KMS-11 (cell line): ENCODE measurements at regions not wholly inside any gene's neighbourhood (a gene's known extent, or its start where the extent isn't known, plus 50 kb on each side); places are given as distances from the start of the nearest gene placed in this dataset.

Experiments used
- H2AFZ ChIP-seq: fragments of 200-600 bp; sonication (generic); 2 replicates; pipeline ENCODE4 v1.6.1; 2016; ENCODE audit warnings: antibody characterized with exemption, mixed run types, low read depth
- H3K27ac ChIP-seq: fragments of 200-600 bp; sonication (generic); 2 replicates; pipeline ENCODE4 v1.6.1; 2016; ENCODE audit warnings: mild to moderate bottlenecking, mixed run types
- H3K27me3 ChIP-seq: fragments of 200-600 bp; sonication (generic); 2 replicates; pipeline ENCODE4 v1.6.1; 2017; ENCODE audit warnings: mild to moderate bottlenecking, low read depth, mixed run types, moderate library complexity; ENCODE audit not compliant: insufficient read depth
- H3K36me3 ChIP-seq: fragments of 200-600 bp; sonication (generic); 2 replicates; pipeline ENCODE4 v1.6.1; 2017; ENCODE audit warnings: mild to moderate bottlenecking, mixed run types; ENCODE audit not compliant: insufficient read depth
- H3K4me1 ChIP-seq: fragments of 200-600 bp; sonication (generic); 2 replicates; pipeline ENCODE4 v1.6.1; 2016; ENCODE audit warnings: mild to moderate bottlenecking, low read depth, mixed run types; ENCODE audit not compliant: poor library complexity, severe bottlenecking
- H3K4me2 ChIP-seq: fragments of 200-600 bp; sonication (generic); 2 replicates; pipeline ENCODE4 v1.7.0; 2016; ENCODE audit warnings: mild to moderate bottlenecking, mixed run types
- H3K4me3 ChIP-seq: fragments of 200-600 bp; sonication (generic); IDR thresholded peaks from 2 replicates; pipeline ENCODE4 v1.6.1; 2017; ENCODE audit warnings: low read depth, low read length, mixed read lengths; ENCODE audit not compliant: insufficient read depth
- H3K79me2 ChIP-seq: fragments of 200-600 bp; sonication (generic); 2 replicates; pipeline ENCODE4 v1.6.1; 2016; ENCODE audit warnings: low read depth, mixed run types; ENCODE audit not compliant: insufficient read depth
- H3K9ac ChIP-seq: fragments of 200-600 bp; sonication (generic); 2 replicates; pipeline ENCODE4 v1.6.1; 2016; ENCODE audit warnings: mild to moderate bottlenecking, mixed run types
- H4K20me1 ChIP-seq: fragments of 200-600 bp; sonication (generic); 2 replicates; pipeline ENCODE4 v1.6.1; 2016; ENCODE audit warnings: mild to moderate bottlenecking, mixed run types; ENCODE audit not compliant: insufficient read depth
- CTCF ChIP-seq: fragments of 200-600 bp; sonication (generic); conservative IDR thresholded peaks from 2 replicates; pipeline ENCODE4 v1.6.1; 2017; ENCODE audit warnings: low read depth, mild to moderate bottlenecking, antibody characterized with exemption, low read length, moderate library complexity, mixed read lengths

DNA sequence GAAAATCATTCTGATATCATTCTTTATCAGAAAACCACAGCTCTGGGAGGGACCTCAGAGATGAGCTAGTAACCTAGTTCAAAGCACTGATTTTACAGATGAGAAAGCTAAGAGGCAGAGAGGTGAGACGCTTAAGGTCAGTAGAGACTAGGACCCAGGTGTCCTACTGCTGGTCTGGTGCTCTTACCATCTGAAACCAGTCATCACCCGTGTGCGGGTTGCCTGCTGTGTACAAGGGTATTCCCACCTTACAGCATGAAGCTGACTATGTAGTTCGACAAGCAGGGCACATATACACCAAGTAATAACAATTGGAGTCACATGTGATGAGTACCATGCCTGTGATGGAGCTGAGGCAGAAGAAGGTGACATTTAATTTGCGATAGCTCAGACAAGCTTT is 133.7 kb downstream of the ADAMTS15 start:
- Histone ChIP-seq H3K27me3 (no peaks in the 10 kb centered on the region), H3K4me3 (no peak overlapping the region), H3K4me1 (no peaks in the 10 kb centered on the region), H3K9ac (no peak overlapping the region), H3K27ac (no peak overlapping the region), H4K20me1 (no peaks in the 10 kb centered on the region), H3K79me2 (no peaks in the 10 kb centered on the region), H3K4me2 (no peak overlapping the region), H3K36me3 (no peaks in the 10 kb centered on the region), H2AFZ (no peak overlapping the region)
- TF ChIP-seq CTCF: no peak

DNA sequence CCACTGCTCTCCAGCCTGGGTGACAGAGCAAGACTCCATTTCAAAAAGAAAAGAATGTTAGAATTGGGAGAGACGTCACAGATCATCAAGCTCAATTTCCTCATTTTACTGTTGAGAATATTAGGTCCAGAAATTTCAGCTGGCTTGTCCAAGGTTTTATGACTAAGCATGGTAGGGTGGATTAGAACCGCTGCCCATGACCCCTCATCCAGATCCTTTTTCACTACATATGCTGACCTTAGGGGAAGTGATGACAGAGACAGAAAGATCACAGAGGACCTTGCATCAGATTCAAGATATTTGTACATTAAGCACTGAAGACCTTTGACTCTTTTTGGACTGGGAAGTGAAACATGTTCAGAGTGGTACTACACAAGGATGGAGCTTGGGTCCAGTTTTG is 134.5 kb downstream of the ADAMTS15 start:
- H3K79me2 ChIP-seq: no peaks in the 10 kb centered on the region
- no peaks in the 10 kb centered on the region for H3K36me3 ChIP-seq
- no peaks in the 10 kb centered on the region for H3K27me3 ChIP-seq
- H4K20me1 ChIP-seq: no peaks in the 10 kb centered on the region
- no peak for TF ChIP-seq CTCF
- H3K9ac ChIP-seq: no peak overlapping the region
- no peak overlapping the region for H3K27ac ChIP-seq
- no peaks in the 10 kb centered on the region for H3K4me1 ChIP-seq
- no peak overlapping the region for H3K4me2 ChIP-seq
- no peak overlapping the region for H2AFZ ChIP-seq
- H3K4me3 ChIP-seq: no peak overlapping the region

DNA sequence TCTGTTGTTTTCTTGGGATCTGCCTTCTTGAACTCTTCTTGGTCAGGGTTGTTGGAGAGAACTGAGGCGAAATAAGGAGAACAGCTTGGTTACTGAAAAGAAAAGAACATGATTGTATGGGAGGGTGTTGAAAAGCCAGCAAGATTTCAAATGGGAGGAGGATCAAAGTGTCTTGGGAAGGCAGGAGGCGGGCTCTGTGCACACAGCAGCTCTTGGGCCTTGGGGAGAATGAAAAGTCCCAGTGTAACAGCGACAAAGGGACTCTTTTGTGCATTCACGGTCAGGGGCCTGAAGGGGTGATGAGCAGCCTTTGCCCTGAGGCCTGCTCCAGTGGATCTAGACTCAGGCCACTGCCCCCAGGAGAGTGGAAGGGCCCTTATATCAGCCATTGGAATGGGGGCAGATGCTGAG is 135.4 kb downstream of the ADAMTS15 start:
- no peak for TF ChIP-seq CTCF
- Histone ChIP-seq H3K36me3 (no peaks in the 10 kb centered on the region), H3K27ac (no peak overlapping the region), H3K4me3 (no peak overlapping the region), H3K4me2 (no peak overlapping the region), H3K79me2 (no peaks in the 10 kb centered on the region), H3K27me3 (no peaks in the 10 kb centered on the region), H3K4me1 (no peaks in the 10 kb centered on the region), H3K9ac (no peak overlapping the region), H4K20me1 (no peaks in the 10 kb centered on the region), H2AFZ (no peak overlapping the region)

GRCh38 chr11:130585545-130585944 is 137.1 kb downstream of the ADAMTS15 start:
- Histone ChIP-seq H3K4me2 (no peak overlapping the region), H2AFZ (no peak overlapping the region), H4K20me1 (no peaks in the 10 kb centered on the region), H3K27me3 (no peaks in the 10 kb centered on the region), H3K36me3 (no peaks in the 10 kb centered on the region), H3K79me2 (no peaks in the 10 kb centered on the region), H3K9ac (no peak overlapping the region), H3K4me3 (no peak overlapping the region), H3K4me1 (no peaks in the 10 kb centered on the region), H3K27ac (no peak overlapping the region)
- no peak for TF ChIP-seq CTCF

- no peaks in the 10 kb centered on the region for H3K79me2 ChIP-seq
- TF ChIP-seq CTCF: no peak
- H3K9ac ChIP-seq: no peak overlapping the region
- no peaks in the 10 kb centered on the region for H3K4me1 ChIP-seq
- no peaks in the 10 kb centered on the region for H3K36me3 ChIP-seq
- H2AFZ ChIP-seq: no peak overlapping the region
- no peak overlapping the region for H3K27ac ChIP-seq
- H3K4me2 ChIP-seq: no peak overlapping the region
- no peaks in the 10 kb centered on the region for H4K20me1 ChIP-seq
- H3K27me3 ChIP-seq: no peaks in the 10 kb centered on the region
- no peak overlapping the region for H3K4me3 ChIP-seq
Measured at GRCh38 chr11:130587658-130588057, 139.2 kb downstream of the ADAMTS15 start.
